Fibroblast of lung (primary cell): ENCODE measurements at regions not wholly inside any gene's neighbourhood (a gene's known extent, or its start where the extent isn't known, plus 50 kb on each side); places are given as distances from the start of the nearest gene placed in this dataset.

Experiments used
- DNase-seq, 2 donors: peaks; one replicate each; pipeline versions ENCODE4 v3.0.0 to v3.0.0-alpha.2; 2010; ENCODE audit warnings: low read depth in 2 of 2
- H2AFZ ChIP-seq: 2 replicates; pipeline ENCODE4 v1.5.1; 2012; ENCODE audit warnings: low read length, control low read depth, inconsistent platforms
- H3K27ac ChIP-seq: 2 replicates; pipeline ENCODE4 v1.5.1; 2011; ENCODE audit warnings: low read length, control low read depth; ENCODE audit not compliant: insufficient read depth
- H3K27me3 ChIP-seq: 2 replicates; pipeline ENCODE4 v1.5.1; 2011; ENCODE audit warnings: mild to moderate bottlenecking, low read length; ENCODE audit not compliant: control insufficient read depth, insufficient read depth
- H3K36me3 ChIP-seq: 2 replicates; pipeline ENCODE4 v1.5.1; 2011; ENCODE audit warnings: low read length; ENCODE audit not compliant: control insufficient read depth, insufficient read depth
- H3K4me1 ChIP-seq: 2 replicates; pipeline ENCODE4 v1.5.1; 2011; ENCODE audit warnings: low read length; ENCODE audit not compliant: control insufficient read depth, insufficient read depth; ENCODE audit errors: extremely low read depth
- H3K4me2 ChIP-seq: 2 replicates; pipeline ENCODE4 v1.5.1; 2011; ENCODE audit warnings: low read length, control low read depth; ENCODE audit not compliant: insufficient read depth; ENCODE audit errors: extremely low read depth
- H3K4me3 ChIP-seq, 4 experiments: fragments of 200-600 bp in 1 of 4; sonication (generic) in 1 of 4; replicated peaks in 1 of 4; 2 replicates each; pipeline ENCODE4 v1.5.1; 2011 to 2016; ENCODE audit warnings: low read length in 4 of 4, low read depth in 3 of 4, mild to moderate bottlenecking in 3 of 4, control low read depth in 2 of 4, inconsistent platforms in 1 of 4, mixed read lengths in 1 of 4; ENCODE audit not compliant: insufficient read depth in 1 of 4; ENCODE audit errors: control extremely low read depth in 1 of 4
- H3K79me2 ChIP-seq: 2 replicates; pipeline ENCODE4 v1.5.1; 2012; ENCODE audit warnings: mild to moderate bottlenecking, low read length, inconsistent platforms; ENCODE audit not compliant: control insufficient read depth, insufficient read depth
- H3K9ac ChIP-seq: 2 replicates; pipeline ENCODE4 v1.5.1; 2011; ENCODE audit warnings: mild to moderate bottlenecking, low read length, control low read depth; ENCODE audit not compliant: insufficient read depth
- H3K9me3 ChIP-seq: 2 replicates; pipeline ENCODE4 v1.5.1; 2012; ENCODE audit warnings: low read depth, low read length; ENCODE audit not compliant: control insufficient read depth, insufficient read depth
- H4K20me1 ChIP-seq: 2 replicates; pipeline ENCODE4 v1.5.1; 2011; ENCODE audit warnings: low read length; ENCODE audit not compliant: control insufficient read depth, insufficient read depth; ENCODE audit errors: extremely low read depth
- CTCF ChIP-seq, 2 donors: IDR thresholded peaks in 1 of 2; conservative IDR thresholded peaks in 1 of 2; 1 replicate in 1 of 2; 2 replicates in 1 of 2; pipeline ENCODE4 v1.5.1; 2011 to 2012; ENCODE audit warnings: low read length in 2 of 2, control low read depth in 1 of 2, inconsistent platforms in 1 of 2, low read depth in 1 of 2, mild to moderate bottlenecking in 1 of 2
- EZH2 ChIP-seq: IDR thresholded peaks from 2 replicates; pipeline ENCODE4 v1.5.1; 2012; ENCODE audit warnings: low read length, control low read depth, mild to moderate bottlenecking; ENCODE audit errors: missing control alignments

- Histone ChIP-seq H2AFZ (no peak overlapping the region), H3K9ac (no peak overlapping the region), H4K20me1 (no peaks in the 10 kb centered on the region), H3K27me3 (no peaks in the 10 kb centered on the region), H3K9me3 (no peaks in the 10 kb centered on the region), H3K36me3 (no peaks in the 10 kb centered on the region), H3K27ac (no peak overlapping the region), H3K79me2 (no peaks in the 10 kb centered on the region), H3K4me3 (no peak overlapping the region), H3K4me2 (no peak overlapping the region), H3K4me1 (no peaks in the 10 kb centered on the region)
- TF ChIP-seq CTCF (conservative IDR thresholded peaks at IDR 0.05 in 1 of 2, IDR thresholded peaks at IDR 0.05 in 1 of 2; ENCODE audit: low read depth in 1 of 2, low read length in 2 of 2), result no peak
- TF ChIP-seq EZH2, result no peak
- DNase-seq, result no peak
These were observed 194.6 kb upstream of the STK26 start for GRCh38 chrX:131828482-131828881.

DNA sequence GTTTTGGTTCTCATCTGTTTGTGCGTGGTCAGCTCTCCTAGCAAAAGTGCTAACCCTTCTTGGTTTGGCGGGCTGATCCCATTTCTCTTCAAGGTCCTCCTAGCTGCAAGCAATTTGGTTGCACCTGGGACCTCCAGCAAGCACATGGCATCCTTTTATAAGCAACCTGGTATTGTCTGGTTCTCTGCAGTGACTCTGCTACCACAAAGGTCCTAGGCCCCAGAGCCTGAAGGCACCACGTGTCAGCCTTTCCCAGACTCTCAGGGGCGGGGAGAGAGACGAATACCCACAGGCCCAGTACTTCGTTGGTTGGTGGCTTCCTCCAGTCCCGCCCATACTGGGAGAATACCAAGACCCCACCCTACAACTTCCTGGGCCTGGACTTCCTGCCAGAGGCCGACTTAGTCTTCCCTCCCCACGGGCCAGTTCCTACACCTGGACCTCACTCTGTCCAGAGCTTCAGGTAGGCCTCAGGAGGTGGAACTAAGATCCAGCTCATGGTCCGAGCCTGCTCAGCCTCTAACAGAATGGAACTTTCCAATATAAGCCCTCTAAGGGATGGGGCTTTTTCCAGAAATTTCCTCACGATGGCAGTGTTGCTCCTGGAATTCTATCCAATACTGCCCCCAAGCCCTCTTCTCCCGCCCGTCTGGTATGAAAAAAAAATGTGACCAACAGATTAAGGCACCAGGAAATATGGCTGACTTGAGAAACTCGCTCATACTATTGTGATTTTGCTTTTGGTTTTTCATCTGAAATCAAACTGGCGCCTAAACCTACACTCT lies 192.5 kb upstream of the STK26 start:
- Histone ChIP-seq H3K4me3 (no peak overlapping the region), H3K4me2 (peak overlapping the region; percentile 15), H3K9ac (no peak overlapping the region)

GRCh38 chrX:131831185-131831520 lies 191.9 kb upstream of the STK26 start:
- Histone ChIP-seq H3K36me3 (no peaks in the 10 kb centered on the region), H3K9me3 (no peaks in the 10 kb centered on the region), H3K4me1 (no peaks in the 10 kb centered on the region), H3K4me2 (peak overlapping the region; percentile 15), H3K4me3 (no peak overlapping the region), H2AFZ (peak overlapping the region; percentile 53), H3K27ac (no peak overlapping the region), H3K79me2 (no peaks in the 10 kb centered on the region), H3K9ac (no peak overlapping the region), H4K20me1 (no peaks in the 10 kb centered on the region), H3K27me3 (no peaks in the 10 kb centered on the region)
- no peak for TF ChIP-seq EZH2
- TF ChIP-seq CTCF (conservative IDR thresholded peaks at IDR 0.05 in 1 of 2, IDR thresholded peaks at IDR 0.05 in 1 of 2; ENCODE audit: low read depth in 1 of 2, low read length in 2 of 2), result no peak
- no peak for DNase-seq

More for the DNA sequence above, 192.5 kb upstream of the STK26 start:
- Histone ChIP-seq H4K20me1 (no peaks in the 10 kb centered on the region), H3K9me3 (no peaks in the 10 kb centered on the region), H3K27ac (no peak overlapping the region), H3K27me3 (no peaks in the 10 kb centered on the region), H3K79me2 (no peaks in the 10 kb centered on the region), H3K36me3 (no peaks in the 10 kb centered on the region), H3K4me1 (no peaks in the 10 kb centered on the region), H2AFZ (peak overlapping the region; percentile 53)
- peak; percentile 45 to 51 for DNase-seq
- TF ChIP-seq CTCF (conservative IDR thresholded peaks at IDR 0.05 in 1 of 2, IDR thresholded peaks at IDR 0.05 in 1 of 2; ENCODE audit: low read depth in 1 of 2, low read length in 2 of 2) (no peak), EZH2 (no peak)
